ENCODE measurements at regions not wholly inside any gene's neighbourhood (a gene's known extent, or its start where the extent isn't known, plus 50 kb on each side); places are given as distances from the start of the nearest gene placed in this dataset.

GRCh38 chr15:79623488-79623887 lies 191.4 kb downstream of the MINAR1 start:
- TF ChIP-seq EZH2 (IDR thresholded peaks at IDR 0.05) (no peak), POLR2AphosphoS5 (IDR thresholded peaks at IDR 0.05; ENCODE audit: borderline replicate concordance, low read depth, low read length) (no peak)

All from SK-N-MC (cell line).